GM21723 (cell line): ENCODE measurements at regions not wholly inside any gene's neighbourhood (a gene's known extent, or its start where the extent isn't known, plus 50 kb on each side); places are given as distances from the start of the nearest gene placed in this dataset.

ENCODE experiments used
- ATAC-seq: cut with Tn5 transposase; IDR thresholded peaks from one replicate; pipeline ENCODE4 v1.9.1; 2021; ENCODE audit warnings: mild to moderate bottlenecking, moderate library complexity; ENCODE audit not compliant: unreplicated experiment

GRCh38 chr5:125517973-125518550, 771.6 kb upstream of the ZNF608 start:
- no peak for ATAC-seq

- no peak for ATAC-seq
Measured at GRCh38 chr5:125521289-125521688, 774.9 kb upstream of the ZNF608 start.

DNA sequence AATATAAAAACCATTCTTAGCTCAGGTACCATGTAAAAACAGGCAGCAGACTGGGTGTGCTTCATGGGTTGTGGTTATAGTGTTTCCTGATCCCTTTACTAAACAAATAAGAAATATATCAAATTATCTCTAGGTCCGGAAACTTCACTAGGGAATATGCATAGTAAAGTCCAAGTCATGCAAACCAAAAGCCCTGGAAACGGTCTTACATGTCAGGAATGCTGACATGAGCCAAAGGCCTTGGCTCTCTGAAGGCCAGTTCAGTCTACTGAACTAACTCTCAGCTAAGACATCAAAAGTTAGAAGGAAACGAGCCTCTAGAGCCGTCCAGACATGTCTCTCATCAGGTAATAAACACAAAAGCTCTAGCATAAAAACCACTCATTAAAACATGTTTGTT, 778.9 kb upstream of the ZNF608 start:
- ATAC-seq = no peak

DNA sequence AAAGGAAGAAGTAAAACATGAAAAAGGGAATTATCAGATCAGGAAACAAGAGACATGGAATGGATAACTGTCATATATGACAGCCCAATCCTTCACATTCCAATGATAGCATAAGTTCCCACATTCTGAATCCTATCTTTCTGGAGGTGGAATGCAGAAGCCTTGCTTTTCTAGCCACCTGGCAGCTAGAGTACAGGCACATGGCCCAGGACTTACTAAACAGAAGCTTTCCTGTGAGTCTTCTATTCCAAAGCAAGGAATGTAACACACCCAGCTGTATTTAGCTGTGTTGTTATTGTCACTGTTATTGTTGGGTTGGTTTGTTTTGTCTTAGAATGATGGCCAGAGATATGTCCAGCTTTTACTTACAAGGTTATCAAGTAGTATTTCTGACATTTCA, 780.5 kb upstream of the ZNF608 start:
- no peak for ATAC-seq

- no peak for ATAC-seq
Measured at GRCh38 chr5:125528881-125529280, 782.4 kb upstream of the ZNF608 start.

DNA sequence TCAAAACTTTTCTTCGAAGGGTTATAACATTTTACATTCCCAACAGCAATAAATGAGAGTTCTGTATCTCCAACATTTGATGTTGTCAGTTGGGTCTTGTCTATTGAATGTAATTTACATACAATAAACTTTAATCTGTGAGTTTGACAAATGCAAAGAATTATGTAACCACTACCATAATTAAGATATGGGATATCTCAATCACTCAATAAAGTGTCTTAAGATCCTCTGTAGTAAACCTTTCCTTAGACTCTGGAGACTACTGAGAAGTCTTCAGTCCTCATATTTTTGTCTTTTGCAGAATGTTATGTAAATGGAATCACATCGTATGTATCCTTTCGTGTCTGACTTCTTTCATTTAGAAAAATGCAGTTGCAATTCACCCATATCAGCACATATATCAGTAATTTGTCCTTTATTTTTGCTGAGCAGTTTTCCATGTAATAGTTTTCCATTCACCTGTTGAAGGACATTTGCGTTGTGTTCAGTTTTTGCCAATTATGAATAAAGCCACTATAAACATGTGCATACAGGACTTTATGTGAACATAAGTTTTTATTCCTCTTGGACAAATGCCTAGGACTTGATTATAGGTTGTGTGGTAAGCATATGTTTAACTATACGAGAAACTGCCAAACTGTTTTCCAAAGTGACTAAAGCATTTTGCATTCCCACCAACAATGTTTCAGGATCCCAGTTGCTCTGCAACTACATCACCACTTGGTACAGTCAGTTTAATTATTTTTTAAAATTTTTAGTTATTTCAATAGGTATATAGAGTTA, 784.6 kb upstream of the ZNF608 start:
- ATAC-seq = no peak

DNA sequence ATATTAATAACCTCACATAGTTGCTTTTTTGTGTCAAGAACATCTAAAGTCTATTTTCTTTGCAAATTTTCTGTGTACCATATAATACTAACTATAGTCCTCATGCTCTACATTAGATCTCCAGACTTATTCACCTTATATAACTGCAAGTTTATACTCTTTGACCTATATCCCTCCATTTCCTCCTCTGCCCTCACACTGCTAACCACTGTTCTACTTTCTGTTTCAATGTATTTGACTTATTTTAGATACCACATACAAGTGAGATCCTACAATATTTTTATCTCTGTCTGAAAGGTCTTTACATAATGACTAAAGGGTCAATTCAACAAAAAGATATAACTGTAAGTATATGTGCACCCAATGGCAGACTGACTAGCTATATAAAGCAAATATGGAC, 789.7 kb upstream of the ZNF608 start:
- ATAC-seq = no peak

DNA sequence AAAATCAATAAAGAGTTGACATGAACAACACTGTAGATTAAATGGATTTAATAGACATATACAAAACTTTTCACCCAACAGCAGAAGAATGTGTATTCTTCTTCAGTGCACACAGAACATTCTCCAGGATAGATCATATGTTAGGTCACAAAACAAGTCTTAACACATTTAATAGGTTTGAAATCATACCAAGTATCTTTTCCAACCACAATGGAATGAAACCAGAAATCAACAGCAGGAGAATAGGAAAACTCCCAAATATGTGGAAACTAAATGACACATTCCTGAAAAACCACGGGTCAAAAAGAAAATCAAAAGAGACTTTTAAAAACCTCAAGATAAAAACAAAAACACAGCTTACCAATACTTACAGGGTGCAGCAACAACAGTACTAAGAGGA, 790.1 kb upstream of the ZNF608 start:
- ATAC-seq = no peak

DNA sequence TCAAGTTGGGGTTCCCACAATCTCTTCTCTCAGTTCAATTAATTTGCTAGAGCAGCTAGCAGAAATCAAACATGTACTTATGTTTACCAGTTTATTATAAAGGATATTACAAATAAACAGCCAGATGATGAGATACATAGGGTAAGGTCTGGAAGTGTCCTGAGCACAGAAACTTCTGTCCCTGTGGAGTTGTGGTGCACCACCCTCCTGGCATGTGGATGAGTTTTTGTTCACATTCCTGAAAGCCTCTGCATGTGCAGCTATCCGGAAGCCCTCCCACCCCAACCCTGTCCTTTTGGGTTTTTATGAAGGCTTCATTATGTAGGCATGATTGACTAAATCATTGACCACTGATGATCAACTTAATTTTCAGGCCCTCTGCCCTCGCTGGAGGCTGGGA, 791.2 kb upstream of the ZNF608 start:
- ATAC-seq = no peak

GRCh38 chr5:125538469-125538868, 792.0 kb upstream of the ZNF608 start:
- no peak for ATAC-seq

DNA sequence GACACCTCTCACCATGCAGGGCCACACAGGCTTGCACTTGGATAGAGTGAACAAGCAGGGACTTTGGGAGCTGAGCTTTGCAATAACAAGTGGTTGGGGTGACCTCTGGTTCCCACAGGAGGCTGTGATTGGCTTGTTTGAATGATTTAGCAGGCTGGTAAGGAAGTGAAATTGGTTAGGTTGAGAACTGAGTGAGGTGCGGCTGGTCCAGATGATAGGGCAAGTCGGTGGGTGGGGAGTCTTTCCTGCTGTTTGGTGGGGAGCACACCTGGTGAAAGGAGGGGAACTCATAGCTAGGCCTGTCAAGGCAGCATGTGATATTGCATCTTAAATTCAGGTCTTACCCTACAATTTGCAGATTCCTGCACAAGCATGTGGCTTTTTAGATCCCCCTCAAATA, 794.6 kb upstream of the ZNF608 start:
- ATAC-seq = no peak

DNA sequence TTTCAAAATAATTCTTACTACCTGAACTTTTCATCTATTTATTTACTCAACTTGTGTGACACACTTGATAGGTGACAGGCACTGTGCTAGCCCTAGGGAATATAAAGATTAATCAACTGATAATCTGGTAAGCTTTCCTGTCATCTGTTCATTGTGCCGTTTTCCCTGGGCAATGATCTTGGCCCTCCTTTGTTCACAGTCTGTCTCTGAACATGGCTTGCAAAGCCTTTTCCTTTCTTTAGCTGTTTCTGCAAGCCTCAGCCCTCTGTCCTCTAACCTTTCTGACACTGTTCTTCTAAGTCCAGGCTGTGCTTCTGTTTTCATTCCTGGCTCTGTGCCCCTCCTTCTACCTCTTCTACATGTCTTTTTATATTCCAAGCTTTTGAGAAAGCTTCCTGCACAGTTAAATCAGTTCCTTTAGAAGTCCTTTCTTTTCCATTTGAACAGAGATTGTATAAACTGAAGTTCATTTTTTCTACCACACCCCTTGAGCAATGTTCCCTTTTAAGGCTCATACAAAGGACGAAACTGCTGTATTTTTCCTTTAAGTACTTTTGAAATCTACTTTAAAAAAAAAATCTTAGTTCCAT, 803.0 kb upstream of the ZNF608 start:
- ATAC-seq = no peak

DNA sequence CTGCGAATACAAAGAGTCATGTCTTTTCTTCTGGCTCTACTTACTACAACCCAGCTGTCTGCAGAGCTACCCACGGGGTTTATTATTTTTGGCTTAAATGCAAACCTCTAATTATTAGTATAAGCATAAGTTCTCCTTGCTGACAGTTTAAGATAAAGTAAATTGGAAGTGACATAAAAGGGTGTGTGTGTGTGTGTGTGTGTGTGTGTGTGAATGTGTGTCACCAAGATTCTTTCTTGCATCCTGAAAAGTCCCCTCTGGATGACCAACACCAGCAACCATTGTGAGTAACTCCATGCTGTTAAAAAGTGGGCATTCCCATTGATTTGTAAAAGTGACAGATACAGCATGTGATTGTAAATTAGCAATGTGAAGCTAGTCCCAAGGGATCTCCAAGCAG, 803.8 kb upstream of the ZNF608 start:
- no peak for ATAC-seq

DNA sequence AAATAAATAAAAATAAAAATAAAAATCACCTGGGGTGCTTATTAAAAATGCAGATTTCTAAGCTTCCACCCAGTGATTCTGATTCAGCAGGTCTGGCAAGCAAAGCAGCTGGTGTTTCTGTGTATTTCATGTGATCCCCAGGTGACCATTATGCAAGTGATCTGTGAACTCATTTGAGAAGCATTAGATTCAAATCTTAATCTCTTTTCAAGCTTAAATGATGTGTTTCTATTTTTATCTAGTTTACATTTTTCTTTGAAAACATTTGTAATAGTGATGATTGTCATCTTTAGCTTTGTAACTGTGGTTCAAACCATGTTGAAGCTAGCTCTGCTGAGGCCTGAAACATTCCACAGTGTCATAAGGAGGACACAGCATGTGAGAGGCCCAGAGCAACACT, 804.8 kb upstream of the ZNF608 start:
- ATAC-seq = no peak

DNA sequence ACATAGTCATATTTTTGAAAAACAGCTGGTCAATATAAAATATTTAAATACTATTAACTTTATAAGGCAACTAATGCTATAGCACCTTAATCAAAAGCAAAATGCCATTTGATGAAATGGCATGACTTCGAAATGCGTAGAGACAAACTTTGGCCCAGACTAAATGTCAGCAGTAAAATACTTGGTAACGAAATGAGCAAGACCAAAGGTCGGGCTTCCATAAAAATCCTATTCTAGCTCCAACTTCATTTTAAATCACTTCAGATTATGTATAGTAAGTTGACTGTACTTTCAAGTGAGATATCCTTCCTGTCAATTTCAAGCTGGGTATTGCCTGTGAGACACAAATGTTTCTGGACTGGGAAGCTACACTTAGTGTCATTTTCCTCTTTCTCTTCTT, 805.4 kb upstream of the ZNF608 start:
- ATAC-seq = no peak

GRCh38 chr5:125552486-125552885, 806.0 kb upstream of the ZNF608 start:
- ATAC-seq = no peak

GRCh38 chr5:125554355-125554754, 807.9 kb upstream of the ZNF608 start:
- no peak for ATAC-seq

DNA sequence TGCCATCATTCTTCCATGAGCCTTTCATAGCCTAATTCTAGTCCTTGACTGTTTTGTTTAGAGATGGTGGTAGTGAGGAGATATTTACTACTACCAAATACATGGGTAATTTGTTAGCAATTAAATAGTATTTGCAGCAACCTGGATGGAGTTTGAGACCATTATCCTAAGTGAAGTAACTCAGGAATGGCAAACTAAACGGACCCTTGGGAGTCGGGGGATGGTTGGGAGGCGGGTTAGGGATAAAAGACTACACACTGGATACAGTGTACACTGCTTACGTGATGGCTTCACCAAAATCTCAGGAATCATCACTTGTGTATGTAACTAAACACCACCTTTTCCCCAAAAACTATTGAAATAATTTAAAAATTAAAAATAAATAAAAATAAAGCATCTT, 809.2 kb upstream of the ZNF608 start:
- no peak for ATAC-seq

GRCh38 chr5:125558016-125558415, 811.6 kb upstream of the ZNF608 start:
- no peak for ATAC-seq

GRCh38 chr5:125558466-125558865, 812.0 kb upstream of the ZNF608 start:
- no peak for ATAC-seq

DNA sequence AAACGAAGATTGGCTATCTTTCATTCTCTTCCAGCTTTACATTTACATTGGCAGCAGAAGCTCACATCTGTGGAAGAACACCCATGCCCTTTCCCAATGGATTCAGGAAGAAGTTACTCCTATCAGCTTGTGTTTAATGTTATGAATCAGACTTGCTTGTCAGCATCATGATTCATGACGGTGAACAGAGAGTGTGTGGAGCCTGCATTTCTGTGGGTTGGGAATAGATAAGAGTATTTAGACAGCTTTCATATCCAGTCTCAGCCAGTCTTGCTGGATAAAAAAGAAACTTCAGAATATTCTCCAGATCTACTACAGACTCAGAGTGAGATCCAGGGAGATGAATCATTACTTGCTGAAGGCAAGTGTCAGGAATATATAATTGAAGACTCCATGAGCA, 812.9 kb upstream of the ZNF608 start:
- no peak for ATAC-seq

DNA sequence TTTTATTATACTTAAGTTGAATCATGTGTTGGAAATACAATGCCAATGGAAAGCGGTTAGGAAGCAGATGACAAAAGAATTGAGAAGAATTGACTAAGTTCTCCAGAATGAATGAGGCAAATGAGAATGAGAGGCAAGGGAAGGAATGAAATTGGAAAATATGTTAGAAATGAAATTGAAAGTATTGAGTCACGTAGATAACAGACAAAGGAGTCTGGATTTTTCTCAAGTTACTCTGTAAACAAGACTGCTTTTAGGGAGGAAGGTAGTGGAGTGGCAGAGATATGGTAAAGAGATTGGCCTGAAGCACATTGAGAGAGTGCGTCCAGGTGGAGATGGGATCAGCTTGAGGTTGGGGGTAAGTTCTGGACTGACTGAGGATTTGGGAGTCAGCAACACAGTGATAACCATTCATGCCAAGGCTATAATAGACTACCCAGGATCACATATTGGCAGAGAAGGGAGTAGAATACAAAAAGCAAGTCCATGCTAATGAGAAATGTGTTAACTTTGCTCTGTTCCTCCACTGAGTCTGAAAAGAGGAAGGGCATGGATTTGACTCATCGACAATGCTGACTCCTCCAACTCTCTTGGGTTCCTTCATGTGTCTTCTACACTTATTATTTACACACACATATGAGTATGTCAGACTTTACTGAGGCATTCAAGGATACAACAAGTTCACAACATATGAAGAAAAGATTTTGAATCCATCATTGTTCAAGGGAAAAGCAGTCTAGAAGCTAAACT, 814.2 kb upstream of the ZNF608 start:
- no peak for ATAC-seq
